ENCODE measurements at regions not wholly inside any gene's neighbourhood (a gene's known extent, or its start where the extent isn't known, plus 50 kb on each side); places are given as distances from the start of the nearest gene placed in this dataset.

DNA sequence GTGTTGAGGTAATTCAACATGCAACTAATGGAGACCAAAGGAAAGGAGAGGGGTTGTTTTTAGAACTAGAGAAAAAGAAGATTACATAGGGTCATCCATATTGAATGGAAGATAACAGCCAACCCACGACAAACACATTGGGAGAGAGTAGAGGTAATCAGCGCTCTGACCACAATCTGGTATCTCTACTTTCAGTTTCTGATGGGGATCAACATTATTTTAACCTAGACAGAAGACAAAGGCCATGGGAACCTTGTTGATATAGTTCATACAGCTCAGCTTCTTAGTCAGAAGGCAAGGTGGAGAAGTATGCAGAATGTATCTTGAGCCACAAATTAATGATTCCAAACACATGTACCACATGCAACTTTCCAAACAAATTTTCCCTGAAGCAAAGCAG lies 537.1 kb upstream of the ST8SIA4 start:
- TF ChIP-seq, protein P1, sequence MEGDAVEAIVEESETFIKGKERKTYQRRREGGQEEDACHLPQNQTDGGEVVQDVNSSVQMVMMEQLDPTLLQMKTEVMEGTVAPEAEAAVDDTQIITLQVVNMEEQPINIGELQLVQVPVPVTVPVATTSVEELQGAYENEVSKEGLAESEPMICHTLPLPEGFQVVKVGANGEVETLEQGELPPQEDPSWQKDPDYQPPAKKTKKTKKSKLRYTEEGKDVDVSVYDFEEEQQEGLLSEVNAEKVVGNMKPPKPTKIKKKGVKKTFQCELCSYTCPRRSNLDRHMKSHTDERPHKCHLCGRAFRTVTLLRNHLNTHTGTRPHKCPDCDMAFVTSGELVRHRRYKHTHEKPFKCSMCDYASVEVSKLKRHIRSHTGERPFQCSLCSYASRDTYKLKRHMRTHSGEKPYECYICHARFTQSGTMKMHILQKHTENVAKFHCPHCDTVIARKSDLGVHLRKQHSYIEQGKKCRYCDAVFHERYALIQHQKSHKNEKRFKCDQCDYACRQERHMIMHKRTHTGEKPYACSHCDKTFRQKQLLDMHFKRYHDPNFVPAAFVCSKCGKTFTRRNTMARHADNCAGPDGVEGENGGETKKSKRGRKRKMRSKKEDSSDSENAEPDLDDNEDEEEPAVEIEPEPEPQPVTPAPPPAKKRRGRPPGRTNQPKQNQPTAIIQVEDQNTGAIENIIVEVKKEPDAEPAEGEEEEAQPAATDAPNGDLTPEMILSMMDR (IDR thresholded peaks at IDR 0.05): no peak
- Histone ChIP-seq H3K36me3 (ENCODE audit: control insufficient read depth, insufficient read depth, low read length) (no peaks in the 10 kb centered on the region), H3K27me3 (ENCODE audit: control insufficient read depth, insufficient read depth, low read length) (no peaks in the 10 kb centered on the region), H3K9ac (no peak overlapping the region), H3K4me2 (ENCODE audit: low read length) (no peak overlapping the region), H2AFZ (no peak overlapping the region), H3K4me3 (ENCODE audit: low read depth, low read length) (no peak overlapping the region), H3K4me1 (no peaks in the 10 kb centered on the region), H3K9me3 (ENCODE audit: control insufficient read depth, low read length) (no peaks in the 10 kb centered on the region), H3K27ac (no peak overlapping the region), H3K79me2 (no peaks in the 10 kb centered on the region)

DNA sequence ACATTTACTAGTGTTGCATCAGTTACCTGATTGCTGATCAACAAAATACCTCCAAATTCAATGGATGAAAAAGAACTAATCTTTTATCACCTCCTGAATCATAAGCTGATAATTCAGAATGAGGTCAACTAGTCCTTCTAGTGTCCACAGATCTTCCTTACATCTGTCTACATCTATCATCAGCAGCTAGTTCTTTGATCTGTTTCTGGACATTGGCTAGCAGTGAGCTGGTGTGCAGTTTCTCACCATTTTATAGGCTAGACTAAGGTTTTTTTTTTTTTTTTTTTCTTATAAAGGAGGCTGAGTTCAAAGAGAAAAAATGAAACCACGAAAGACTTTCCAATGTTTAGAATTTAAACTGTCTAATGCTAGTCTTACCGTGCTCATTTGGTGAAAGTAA lies 534.3 kb upstream of the ST8SIA4 start:
- Histone ChIP-seq H3K9ac (no peak overlapping the region), H2AFZ (no peak overlapping the region), H3K4me3 (ENCODE audit: low read depth, low read length) (no peak overlapping the region), H3K9me3 (ENCODE audit: control insufficient read depth, low read length) (no peaks in the 10 kb centered on the region), H3K79me2 (no peaks in the 10 kb centered on the region), H3K27me3 (ENCODE audit: control insufficient read depth, insufficient read depth, low read length) (no peaks in the 10 kb centered on the region), H3K4me1 (no peaks in the 10 kb centered on the region), H3K27ac (no peak overlapping the region), H3K36me3 (ENCODE audit: control insufficient read depth, insufficient read depth, low read length) (no peaks in the 10 kb centered on the region), H3K4me2 (ENCODE audit: low read length) (no peak overlapping the region)
- TF ChIP-seq, protein P1 (IDR thresholded peaks at IDR 0.05): no peak

- Histone ChIP-seq H3K79me2 (no peaks in the 10 kb centered on the region), H3K4me2 (ENCODE audit: low read length) (no peak overlapping the region), H3K4me3 (ENCODE audit: low read depth, low read length) (no peak overlapping the region), H3K9me3 (ENCODE audit: control insufficient read depth, low read length) (no peaks in the 10 kb centered on the region), H3K9ac (no peak overlapping the region), H3K27ac (no peak overlapping the region), H3K36me3 (ENCODE audit: control insufficient read depth, insufficient read depth, low read length) (no peaks in the 10 kb centered on the region), H3K27me3 (ENCODE audit: control insufficient read depth, insufficient read depth, low read length) (no peaks in the 10 kb centered on the region), H2AFZ (peak overlapping the region; percentile 21), H3K4me1 (no peaks in the 10 kb centered on the region)
- TF ChIP-seq, protein P1 (IDR thresholded peaks at IDR 0.05): no peak
Measured at GRCh38 chr5:101435768-101436167, 532.7 kb upstream of the ST8SIA4 start.

DNA sequence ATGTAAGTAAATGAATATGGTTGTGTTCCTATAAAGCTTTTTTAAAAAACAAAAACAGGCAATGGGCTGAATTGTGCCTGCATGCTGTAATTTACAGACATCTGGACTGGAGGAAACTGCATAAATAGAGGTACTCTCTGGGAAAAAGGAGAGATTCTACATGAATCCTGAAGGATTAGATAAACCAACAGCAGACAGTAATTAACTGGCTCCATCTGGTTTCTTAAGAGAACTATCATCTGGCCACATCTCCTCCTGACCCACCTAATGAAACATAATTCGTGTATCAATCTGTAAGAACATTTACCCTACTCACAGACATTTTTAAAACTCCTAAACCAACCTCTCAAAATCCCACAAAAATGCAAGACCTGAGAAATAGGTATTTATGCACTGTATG lies 528.1 kb upstream of the ST8SIA4 start:
- Histone ChIP-seq H3K9ac (no peak overlapping the region), H3K4me3 (ENCODE audit: low read depth, low read length) (no peak overlapping the region)

DNA sequence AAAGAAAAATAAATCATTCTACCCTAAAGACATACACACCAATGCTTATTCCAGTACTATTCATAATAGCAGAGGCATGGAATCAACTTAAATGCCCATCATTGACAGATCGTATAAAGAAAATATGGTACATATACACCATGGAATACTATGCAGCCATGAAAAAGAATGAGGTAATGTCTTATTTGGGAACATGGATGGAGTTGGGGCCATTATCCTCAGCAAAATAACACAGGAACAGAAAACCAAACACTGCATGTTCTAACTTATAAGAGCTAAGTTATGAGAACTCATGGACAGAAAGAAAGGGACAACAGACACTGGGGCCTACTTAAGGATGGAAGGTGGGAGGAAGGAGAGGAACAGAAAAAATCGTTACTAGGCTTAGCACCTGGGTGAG lies 527.5 kb upstream of the ST8SIA4 start:
- Histone ChIP-seq H3K4me3 (ENCODE audit: low read depth, low read length) (no peak overlapping the region), H3K79me2 (no peaks in the 10 kb centered on the region), H3K4me1 (no peaks in the 10 kb centered on the region), H3K36me3 (ENCODE audit: control insufficient read depth, insufficient read depth, low read length) (no peaks in the 10 kb centered on the region), H3K4me2 (ENCODE audit: low read length) (no peak overlapping the region), H3K9me3 (ENCODE audit: control insufficient read depth, low read length) (no peaks in the 10 kb centered on the region), H3K9ac (no peak overlapping the region), H3K27me3 (ENCODE audit: control insufficient read depth, insufficient read depth, low read length) (no peaks in the 10 kb centered on the region), H2AFZ (no peak overlapping the region), H3K27ac (no peak overlapping the region)
- TF ChIP-seq, protein P1 (IDR thresholded peaks at IDR 0.05): no peak

More for the DNA sequence above, 528.1 kb upstream of the ST8SIA4 start:
- Histone ChIP-seq H3K27me3 (ENCODE audit: control insufficient read depth, insufficient read depth, low read length) (no peaks in the 10 kb centered on the region), H2AFZ (no peak overlapping the region), H3K36me3 (ENCODE audit: control insufficient read depth, insufficient read depth, low read length) (no peaks in the 10 kb centered on the region), H3K9me3 (ENCODE audit: control insufficient read depth, low read length) (no peaks in the 10 kb centered on the region), H3K27ac (no peak overlapping the region), H3K4me1 (no peaks in the 10 kb centered on the region), H3K79me2 (no peaks in the 10 kb centered on the region), H3K4me2 (ENCODE audit: low read length) (no peak overlapping the region)
- TF ChIP-seq, protein P1 (IDR thresholded peaks at IDR 0.05): no peak
